IMR-90 (cell line): ENCODE measurements at regions not wholly inside any gene's neighbourhood (a gene's known extent, or its start where the extent isn't known, plus 50 kb on each side); places are given as distances from the start of the nearest gene placed in this dataset.

Experiments used
- CEBPB ChIP-seq: IDR thresholded peaks from 2 replicates; pipeline ENCODE4 v1.6.1; 2012; ENCODE audit warnings: low read depth, low read length, improper control_type of control experiment
- CHD1 ChIP-seq: IDR thresholded peaks from 2 replicates; pipeline ENCODE4 v1.6.1; 2012; ENCODE audit warnings: low read depth, low read length, improper control_type of control experiment
- MAFK ChIP-seq: IDR thresholded peaks from 2 replicates; pipeline ENCODE4 v1.6.1; 2012; ENCODE audit warnings: low read depth, low read length, improper control_type of control experiment
- MXI1 ChIP-seq: IDR thresholded peaks from 2 replicates; pipeline ENCODE4 v1.6.1; 2012; ENCODE audit warnings: low read depth, mild to moderate bottlenecking, low read length, moderate library complexity, borderline replicate concordance
- POLR2A ChIP-seq: IDR thresholded peaks from 2 replicates; pipeline ENCODE4 v1.6.1; 2012; ENCODE audit warnings: mild to moderate bottlenecking, low read depth, low read length
- RCOR1 ChIP-seq: IDR thresholded peaks from 2 replicates; pipeline ENCODE4 v1.6.1; 2012; ENCODE audit warnings: mild to moderate bottlenecking, low read length, improper control_type of control experiment; ENCODE audit not compliant: insufficient replicate concordance
- TF ChIP-seq, protein P1 (sequence below): conservative IDR thresholded peaks from 2 replicates; pipeline ENCODE4 v1.5.1; 2012; ENCODE audit warnings: mild to moderate bottlenecking, low read depth, low read length, improper control_type of control experiment

DNA sequence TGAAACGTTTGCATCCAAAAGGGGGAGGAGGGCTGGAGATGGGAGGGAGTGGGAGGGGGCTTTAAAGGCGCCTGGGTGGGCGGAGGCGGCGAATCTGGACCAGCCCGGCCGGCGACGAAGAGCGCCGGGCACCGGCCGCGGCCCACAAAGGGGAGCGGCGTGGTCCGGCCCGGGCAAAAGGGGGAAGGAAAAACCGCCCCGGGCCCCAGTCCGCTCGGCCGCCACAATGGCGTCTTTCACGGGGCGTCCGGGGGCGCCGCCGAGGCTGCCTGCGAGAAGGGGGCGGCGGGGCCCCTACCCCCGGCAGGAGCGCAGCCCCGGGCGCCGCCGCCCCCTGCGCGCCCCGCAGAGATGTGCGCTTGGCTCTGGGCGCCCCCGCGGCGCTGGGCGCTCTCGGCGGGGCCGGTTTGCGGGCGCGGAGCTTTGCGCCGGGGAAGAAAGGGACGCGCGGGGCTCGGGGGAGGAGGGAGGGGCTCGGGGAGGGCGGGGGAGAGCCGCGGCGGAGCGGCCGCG is 108.1 kb upstream of the KCTD1 start:
- TF ChIP-seq MXI1: no peak
- TF ChIP-seq, protein P1, sequence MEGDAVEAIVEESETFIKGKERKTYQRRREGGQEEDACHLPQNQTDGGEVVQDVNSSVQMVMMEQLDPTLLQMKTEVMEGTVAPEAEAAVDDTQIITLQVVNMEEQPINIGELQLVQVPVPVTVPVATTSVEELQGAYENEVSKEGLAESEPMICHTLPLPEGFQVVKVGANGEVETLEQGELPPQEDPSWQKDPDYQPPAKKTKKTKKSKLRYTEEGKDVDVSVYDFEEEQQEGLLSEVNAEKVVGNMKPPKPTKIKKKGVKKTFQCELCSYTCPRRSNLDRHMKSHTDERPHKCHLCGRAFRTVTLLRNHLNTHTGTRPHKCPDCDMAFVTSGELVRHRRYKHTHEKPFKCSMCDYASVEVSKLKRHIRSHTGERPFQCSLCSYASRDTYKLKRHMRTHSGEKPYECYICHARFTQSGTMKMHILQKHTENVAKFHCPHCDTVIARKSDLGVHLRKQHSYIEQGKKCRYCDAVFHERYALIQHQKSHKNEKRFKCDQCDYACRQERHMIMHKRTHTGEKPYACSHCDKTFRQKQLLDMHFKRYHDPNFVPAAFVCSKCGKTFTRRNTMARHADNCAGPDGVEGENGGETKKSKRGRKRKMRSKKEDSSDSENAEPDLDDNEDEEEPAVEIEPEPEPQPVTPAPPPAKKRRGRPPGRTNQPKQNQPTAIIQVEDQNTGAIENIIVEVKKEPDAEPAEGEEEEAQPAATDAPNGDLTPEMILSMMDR: no peak
- no peak for TF ChIP-seq CHD1
- TF ChIP-seq MAFK: no peak
- no peak for TF ChIP-seq CEBPB
- TF ChIP-seq RCOR1: no peak
- no peak for TF ChIP-seq POLR2A
